ENCODE measurements at regions not wholly inside any gene's neighbourhood (a gene's known extent, or its start where the extent isn't known, plus 50 kb on each side); places are given as distances from the start of the nearest gene placed in this dataset.

DNA sequence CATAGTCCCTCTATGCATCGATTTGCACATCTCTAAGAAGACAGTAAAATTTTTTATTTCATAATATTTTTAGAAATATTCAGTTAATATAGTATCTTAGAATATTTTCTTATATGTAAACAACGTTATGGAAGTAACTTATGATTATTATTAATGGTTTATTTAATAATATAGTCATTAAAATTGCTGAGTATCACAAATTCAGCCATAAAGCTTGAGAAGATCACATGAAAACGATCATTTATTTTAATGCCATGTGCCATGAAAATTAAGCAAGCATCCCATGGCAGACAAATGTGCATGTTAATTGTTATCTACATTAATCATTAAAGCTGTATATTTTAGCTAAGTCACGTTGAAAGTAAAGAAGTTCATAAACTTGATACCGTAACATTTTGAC, 907.1 kb downstream of the KCNT2 start:
- Histone ChIP-seq H4K20me1 (ENCODE audit: insufficient read depth, low read length) (no peaks in the 10 kb centered on the region), H3K9me2 (ENCODE audit: insufficient read depth, low read length) (no peaks in the 10 kb centered on the region), H3K27ac (ENCODE audit: low read depth, low read length, poor library complexity, severe bottlenecking) (no peak overlapping the region), H2AFZ (ENCODE audit: low read length) (no peak overlapping the region), H3K4me2 (ENCODE audit: low read length) (no peak overlapping the region), H3K9me3 (ENCODE audit: low read length) (no peaks in the 10 kb centered on the region), H3K4me3 (ENCODE audit: low read depth, low read length, poor library complexity, severe bottlenecking) (no peak overlapping the region), H3K4me1 (ENCODE audit: insufficient read depth, low read length, poor library complexity, severe bottlenecking) (no peaks in the 10 kb centered on the region), H3K79me2 (ENCODE audit: insufficient read depth, low read depth, low read length) (no peaks in the 10 kb centered on the region), H3K36me3 (ENCODE audit: insufficient read depth, low read length) (no peaks in the 10 kb centered on the region)
- ChIA-PET CTCF (ENCODE audit: unreplicated experiment) (no interaction called here), POLR2A (no interaction called here)
- no TSS peak for BruUV-seq (replicated peaks)
- TF ChIP-seq, protein P1, sequence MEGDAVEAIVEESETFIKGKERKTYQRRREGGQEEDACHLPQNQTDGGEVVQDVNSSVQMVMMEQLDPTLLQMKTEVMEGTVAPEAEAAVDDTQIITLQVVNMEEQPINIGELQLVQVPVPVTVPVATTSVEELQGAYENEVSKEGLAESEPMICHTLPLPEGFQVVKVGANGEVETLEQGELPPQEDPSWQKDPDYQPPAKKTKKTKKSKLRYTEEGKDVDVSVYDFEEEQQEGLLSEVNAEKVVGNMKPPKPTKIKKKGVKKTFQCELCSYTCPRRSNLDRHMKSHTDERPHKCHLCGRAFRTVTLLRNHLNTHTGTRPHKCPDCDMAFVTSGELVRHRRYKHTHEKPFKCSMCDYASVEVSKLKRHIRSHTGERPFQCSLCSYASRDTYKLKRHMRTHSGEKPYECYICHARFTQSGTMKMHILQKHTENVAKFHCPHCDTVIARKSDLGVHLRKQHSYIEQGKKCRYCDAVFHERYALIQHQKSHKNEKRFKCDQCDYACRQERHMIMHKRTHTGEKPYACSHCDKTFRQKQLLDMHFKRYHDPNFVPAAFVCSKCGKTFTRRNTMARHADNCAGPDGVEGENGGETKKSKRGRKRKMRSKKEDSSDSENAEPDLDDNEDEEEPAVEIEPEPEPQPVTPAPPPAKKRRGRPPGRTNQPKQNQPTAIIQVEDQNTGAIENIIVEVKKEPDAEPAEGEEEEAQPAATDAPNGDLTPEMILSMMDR (conservative IDR thresholded peaks at IDR 0.05; ENCODE audit: low read length) = no peak
- no peak for TF ChIP-seq EZH2phosphoT487 (IDR thresholded peaks at IDR 0.05; ENCODE audit: borderline replicate concordance, low read depth, low read length)
- no peak for DNase-seq (ENCODE audit: low spot score)
- intact Hi-C loops (cut with micrococcal nuclease; ENCODE audit: unreplicated experiment) = no loop called here

DNA sequence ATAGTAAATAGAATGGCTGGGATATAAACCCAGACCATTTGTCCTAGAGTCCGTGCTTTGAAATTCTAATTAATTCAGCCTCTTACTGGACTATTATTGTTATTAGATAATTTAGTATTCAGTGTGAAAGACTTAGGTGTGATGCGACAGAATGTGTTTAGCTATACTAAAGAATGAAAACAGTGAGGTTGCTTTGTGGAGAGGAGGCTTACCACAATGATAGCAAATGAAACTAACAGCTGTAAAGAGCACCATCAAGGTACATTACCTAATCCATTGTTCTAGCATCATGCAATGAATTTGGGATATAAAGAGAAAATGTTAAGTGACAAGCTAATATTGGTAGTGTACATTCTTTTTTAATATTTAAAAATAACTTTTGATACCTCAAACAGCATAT, 911.1 kb downstream of the KCNT2 start:
- no peaks in the 10 kb centered on the region for H3K79me2 ChIP-seq (ENCODE audit: insufficient read depth, low read depth, low read length)
- H3K4me2 ChIP-seq (ENCODE audit: low read length) = no peak overlapping the region
- POLR2A ChIA-PET = interaction anchor here (0.6 to 1.1 kb wide), 2 partner anchors 189 to 846 kb away, joined by 3 read pairs; no protein-coding TSS in a partner anchor
- no peak overlapping the region for H2AFZ ChIP-seq (ENCODE audit: low read length)
- TF ChIP-seq, protein P1 (conservative IDR thresholded peaks at IDR 0.05; ENCODE audit: low read length) = no peak
- no peak for TF ChIP-seq EZH2phosphoT487 (IDR thresholded peaks at IDR 0.05; ENCODE audit: borderline replicate concordance, low read depth, low read length)
- no peak for DNase-seq (ENCODE audit: low spot score)
- H3K27ac ChIP-seq (ENCODE audit: low read depth, low read length, poor library complexity, severe bottlenecking) = no peak overlapping the region
- no peaks in the 10 kb centered on the region for H4K20me1 ChIP-seq (ENCODE audit: insufficient read depth, low read length)
- no peak overlapping the region for H3K4me3 ChIP-seq (ENCODE audit: low read depth, low read length, poor library complexity, severe bottlenecking)
- BruUV-seq (replicated peaks) = no TSS peak
- CTCF ChIA-PET (ENCODE audit: unreplicated experiment) = no interaction called here
- intact Hi-C loops (cut with micrococcal nuclease; ENCODE audit: unreplicated experiment) = no loop called here
- no peaks in the 10 kb centered on the region for H3K9me2 ChIP-seq (ENCODE audit: insufficient read depth, low read length)
- no peaks in the 10 kb centered on the region for H3K4me1 ChIP-seq (ENCODE audit: insufficient read depth, low read length, poor library complexity, severe bottlenecking)
- H3K36me3 ChIP-seq (ENCODE audit: insufficient read depth, low read length) = no peaks in the 10 kb centered on the region
- H3K9me3 ChIP-seq (ENCODE audit: low read length) = no peaks in the 10 kb centered on the region

DNA sequence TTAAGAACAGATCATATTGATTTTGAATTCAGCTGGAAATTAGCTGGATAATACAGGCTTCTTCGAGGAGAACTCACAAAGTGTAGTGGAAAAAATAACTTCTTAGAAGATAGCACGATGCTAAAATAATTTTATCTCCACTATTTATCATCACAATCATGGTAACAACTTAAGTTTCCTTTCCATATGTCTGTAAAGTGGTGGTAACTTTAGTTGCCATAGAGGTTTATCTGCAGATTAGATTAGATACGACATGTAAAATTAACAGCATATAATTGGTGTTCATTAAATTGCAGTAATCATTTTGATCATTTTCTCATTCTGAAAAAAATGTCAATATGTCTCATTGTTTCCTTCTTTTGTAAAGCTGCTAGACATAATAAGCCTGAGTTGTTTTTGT, 921.5 kb downstream of the KCNT2 start:
- Histone ChIP-seq H3K9me2 (ENCODE audit: insufficient read depth, low read length) (no peaks in the 10 kb centered on the region), H3K4me2 (ENCODE audit: low read length) (no peak overlapping the region), H3K4me1 (ENCODE audit: insufficient read depth, low read length, poor library complexity, severe bottlenecking) (no peaks in the 10 kb centered on the region), H3K9me3 (ENCODE audit: low read length) (no peaks in the 10 kb centered on the region), H3K27ac (ENCODE audit: low read depth, low read length, poor library complexity, severe bottlenecking) (no peak overlapping the region), H4K20me1 (ENCODE audit: insufficient read depth, low read length) (no peaks in the 10 kb centered on the region), H3K36me3 (ENCODE audit: insufficient read depth, low read length) (no peaks in the 10 kb centered on the region), H2AFZ (ENCODE audit: low read length) (no peak overlapping the region), H3K79me2 (ENCODE audit: insufficient read depth, low read depth, low read length) (no peaks in the 10 kb centered on the region), H3K4me3 (ENCODE audit: low read depth, low read length, poor library complexity, severe bottlenecking) (no peak overlapping the region)
- intact Hi-C loops (cut with micrococcal nuclease; ENCODE audit: unreplicated experiment) = no loop called here
- TF ChIP-seq EZH2phosphoT487 (IDR thresholded peaks at IDR 0.05; ENCODE audit: borderline replicate concordance, low read depth, low read length) = no peak
- TF ChIP-seq, protein P1 (conservative IDR thresholded peaks at IDR 0.05; ENCODE audit: low read length) = no peak
- no peak for DNase-seq (ENCODE audit: low spot score)
- no TSS peak for BruUV-seq (replicated peaks)
- POLR2A ChIA-PET = interaction anchor here (0.6 kb wide), 1 partner anchor 1840 kb away, joined by 3 read pairs; no protein-coding TSS in a partner anchor
- CTCF ChIA-PET (ENCODE audit: unreplicated experiment) = no interaction called here
